IgD-negative memory B cell (primary cell): ENCODE measurements at regions not wholly inside any gene's neighbourhood (a gene's known extent, or its start where the extent isn't known, plus 50 kb on each side); places are given as distances from the start of the nearest gene placed in this dataset.

Experiments used
- H3K27ac Mint-ChIP-seq, 3 donors: one replicate each; pipeline ENCODE4 v1.8.0; 2020 to 2022; ENCODE audit warnings: mild to moderate bottlenecking in 3 of 3, mixed read lengths in 3 of 3, moderate library complexity in 1 of 3
- H3K27me3 Mint-ChIP-seq: one replicate; pipeline ENCODE4 v1.8.0; 2021; ENCODE audit warnings: mixed read lengths
- H3K36me3 Mint-ChIP-seq: one replicate; pipeline ENCODE4 v1.8.0; 2020; ENCODE audit warnings: mild to moderate bottlenecking, mixed read lengths
- H3K4me1 Mint-ChIP-seq, 3 donors: one replicate each; pipeline ENCODE4 v1.8.0; 2020 to 2022; ENCODE audit warnings: mixed read lengths in 3 of 3, mild to moderate bottlenecking in 1 of 3
- H3K4me3 Mint-ChIP-seq, 4 donors: one replicate each; pipeline ENCODE4 v1.8.0; 2020 to 2022; ENCODE audit warnings: mild to moderate bottlenecking in 4 of 4, mixed read lengths in 4 of 4, moderate library complexity in 3 of 4
- H3K9me3 Mint-ChIP-seq, 3 donors: one replicate each; pipeline ENCODE4 v1.8.0; 2020 to 2021; ENCODE audit warnings: mixed read lengths in 3 of 3, mild to moderate bottlenecking in 1 of 3

GRCh38 chr10:118978316-118978997, 51.1 kb upstream of the NANOS1 start:
- Mint-ChIP-seq H3K27ac (no peak overlapping the region), H3K36me3 (peaks cover 3% of the 10 kb centered on the region), H3K9me3 (peaks cover 2 to 20% (median 7%) of the 10 kb centered on the region in 3 donors), H3K4me3 (no peak overlapping the region), H3K4me1 (no peaks in the 10 kb centered on the region), H3K27me3 (peaks cover 11% of the 10 kb centered on the region)

DNA sequence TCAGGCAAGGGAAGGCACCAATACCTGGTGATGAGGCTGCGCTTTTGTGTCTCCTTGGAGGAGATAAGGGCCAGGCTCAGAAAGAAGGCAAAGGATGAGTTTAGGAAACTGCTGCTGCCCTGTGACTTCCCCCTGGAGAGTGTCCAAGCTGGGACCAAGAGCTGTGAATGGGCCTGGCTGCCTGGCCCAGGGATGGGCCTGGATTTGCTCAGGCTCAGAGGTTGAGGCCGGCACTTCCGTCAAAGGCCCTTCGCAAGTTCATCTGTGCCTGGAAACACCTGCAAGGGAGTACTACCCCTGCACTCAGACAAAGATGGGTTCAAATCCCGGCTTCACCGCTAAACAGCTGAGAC, 50.5 kb upstream of the NANOS1 start:
- peaks cover 0 to 15% (median 4%) of the 10 kb centered on the region in 3 donors for H3K9me3 Mint-ChIP-seq
- H3K27ac Mint-ChIP-seq, result no peak overlapping the region
- H3K4me1 Mint-ChIP-seq, result no peaks in the 10 kb centered on the region
- H3K27me3 Mint-ChIP-seq, result peaks cover 11% of the 10 kb centered on the region
- peaks cover 2% of the 10 kb centered on the region for H3K36me3 Mint-ChIP-seq
- H3K4me3 Mint-ChIP-seq, result no peak overlapping the region

GRCh38 chr10:118979661-118980060, 49.9 kb upstream of the NANOS1 start:
- peaks cover 0 to 12% (median 8%) of the 10 kb centered on the region in 3 donors for H3K9me3 Mint-ChIP-seq
- H3K4me1 Mint-ChIP-seq, result no peaks in the 10 kb centered on the region
- no peak overlapping the region for H3K4me3 Mint-ChIP-seq
- H3K27me3 Mint-ChIP-seq, result peaks cover 11% of the 10 kb centered on the region
- H3K36me3 Mint-ChIP-seq, result peaks cover 2% of the 10 kb centered on the region
- no peak overlapping the region for H3K27ac Mint-ChIP-seq
